Omental fat pad (tissue), 3 donors: ENCODE measurements at regions not wholly inside any gene's neighbourhood (a gene's known extent, or its start where the extent isn't known, plus 50 kb on each side); places are given as distances from the start of the nearest gene placed in this dataset.

ENCODE experiments used
- ATAC-seq: fragments of 150-250 bp; one replicate; pipeline ENCODE4 v1.9.1; 2016; ENCODE audit warnings: mild to moderate bottlenecking, moderate library complexity; ENCODE audit not compliant: low FRiP score
- DNase-seq: peaks from one replicate; pipeline ENCODE4 v3.0.0-alpha.2; 2019; ENCODE audit warnings: low spot score
- CTCF ChIP-seq, 3 donors: fragments of 450-650 bp; IDR thresholded peaks; one replicate each; pipeline ENCODE4 v1.5.1; 2016 to 2017; ENCODE audit warnings: antibody characterized with exemption in 3 of 3, mild to moderate bottlenecking in 3 of 3, moderate library complexity in 2 of 3

GRCh38 chr18:3328532-3328931 lies 66.6 kb downstream of the MYL12B start:
- DNase-seq (no peak), ATAC-seq (no peak)
- no peak for TF ChIP-seq CTCF (IDR thresholded peaks at IDR 0.05)

- TF ChIP-seq CTCF (IDR thresholded peaks at IDR 0.05): no peak
- DNase-seq (no peak), ATAC-seq (no peak)
Observed at GRCh38 chr18:3329471-3329870, 67.5 kb downstream of the MYL12B start.

- DNase-seq: no peak
- no peak for TF ChIP-seq CTCF (IDR thresholded peaks at IDR 0.05)
- no peak for ATAC-seq
Observed at GRCh38 chr18:3329872-3330271, 67.9 kb downstream of the MYL12B start.

- no peak for ATAC-seq
- TF ChIP-seq CTCF (IDR thresholded peaks at IDR 0.05): no peak
- no peak for DNase-seq
Observed at GRCh38 chr18:3330622-3331021, 68.7 kb downstream of the MYL12B start.

GRCh38 chr18:3332376-3332775 lies 70.4 kb downstream of the MYL12B start:
- ATAC-seq (no peak), DNase-seq (no peak)
- TF ChIP-seq CTCF (IDR thresholded peaks at IDR 0.05): no peak

GRCh38 chr18:3333056-3333720 lies 71.3 kb downstream of the MYL12B start:
- DNase-seq (no peak), ATAC-seq (no peak)
- no peak for TF ChIP-seq CTCF (IDR thresholded peaks at IDR 0.05)

GRCh38 chr18:3333721-3334386 lies 71.9 kb downstream of the MYL12B start:
- DNase-seq: no peak
- no peak for TF ChIP-seq CTCF (IDR thresholded peaks at IDR 0.05)

More at GRCh38 chr18:3333721-3334386, 71.9 kb downstream of the MYL12B start:
- no peak for ATAC-seq
